GM12865 (cell line): ENCODE measurements at regions not wholly inside any gene's neighbourhood (a gene's known extent, or its start where the extent isn't known, plus 50 kb on each side); places are given as distances from the start of the nearest gene placed in this dataset.

Source experiments
- DNase-seq: peaks from one replicate; pipeline ENCODE4 v3.0.0; 2010; ENCODE audit warnings: low read depth
- H3K4me3 ChIP-seq: 2 replicates; pipeline ENCODE4 v1.5.1; 2011; ENCODE audit warnings: mild to moderate bottlenecking, low read depth, low read length, control low read depth
- CTCF ChIP-seq: IDR thresholded peaks from 2 replicates; pipeline ENCODE4 v1.5.1; 2011; ENCODE audit warnings: low read length, control low read depth, low read depth, inconsistent platforms; ENCODE audit not compliant: insufficient read depth; ENCODE audit errors: missing control alignments

- no peak for TF ChIP-seq CTCF
- no peak for DNase-seq
- H3K4me3 ChIP-seq = no peak overlapping the region
These were observed 202.6 kb downstream of the CD109 start for GRCh38 chr6:73898599-73898998.

- H3K4me3 ChIP-seq = no peak overlapping the region
- TF ChIP-seq CTCF = no peak
- DNase-seq = no peak
These were observed 197.7 kb downstream of the CD109 start for GRCh38 chr6:73893696-73894095.

- no peak for DNase-seq
- H3K4me3 ChIP-seq = no peak overlapping the region
- TF ChIP-seq CTCF = no peak
These were observed 192.0 kb downstream of the CD109 start for GRCh38 chr6:73888050-73888449.

- no peak overlapping the region for H3K4me3 ChIP-seq
- no peak for TF ChIP-seq CTCF
- no peak for DNase-seq
These were observed 189.4 kb downstream of the CD109 start for GRCh38 chr6:73885393-73885792.

- TF ChIP-seq CTCF = no peak
- no peak overlapping the region for H3K4me3 ChIP-seq
- DNase-seq = no peak
These were observed 188.5 kb downstream of the CD109 start for GRCh38 chr6:73884540-73884939.

- TF ChIP-seq CTCF = no peak
- no peak for DNase-seq
- H3K4me3 ChIP-seq = no peak overlapping the region
These were observed 183.7 kb downstream of the CD109 start for GRCh38 chr6:73879501-73880293.

GRCh38 chr6:73878403-73878802, 182.4 kb downstream of the CD109 start:
- no peak for DNase-seq
- TF ChIP-seq CTCF = no peak
- H3K4me3 ChIP-seq = no peak overlapping the region
